Endothelial cell of umbilical vein (primary cell): ENCODE measurements at regions not wholly inside any gene's neighbourhood (a gene's known extent, or its start where the extent isn't known, plus 50 kb on each side); places are given as distances from the start of the nearest gene placed in this dataset.

Source experiments
- BruUV-seq: library from RNA; stranded (reverse); fragments of 400-500 nt; replicated peaks from 2 replicates; lab custom pipeline; 2021; lab: Mats Ljungman, UMichigan
- CTCF ChIA-PET: fragments of 300-600, 350-600 bp; sonication (Branson Sonifier 250); formaldehyde crosslinking; loops from one replicate; lab custom pipeline; 2021; ENCODE audit warnings: antibody characterized with exemption, inconsistent platforms; lab: Charles Lee
- POLR2A ChIA-PET: fragments of 300-600, 350-600 bp; sonication (Branson Sonifier 250); formaldehyde crosslinking; loops from one replicate; lab custom pipeline; 2021; ENCODE audit warnings: antibody characterized with exemption, inconsistent platforms; lab: Charles Lee
- DNase-seq: peaks from one replicate; pipeline ENCODE4 v3.0.0-alpha.2; 2011; ENCODE audit warnings: low read depth, low spot score
- FAIRE-seq: peaks from 2 replicates; lab custom pipeline; 2011; peaks lifted over from hg19 to GRCh38; lab: Jason Lieb, UNC
- H2AFZ ChIP-seq: 2 replicates; pipeline ENCODE4 v1.6.0; 2012; ENCODE audit warnings: low read depth, low read length, control low read depth, inconsistent platforms
- H3K27ac ChIP-seq: 2 replicates; pipeline ENCODE4 v1.5.1; 2011; ENCODE audit warnings: low read depth, mild to moderate bottlenecking, control low read depth, low read length, moderate library complexity; ENCODE audit not compliant: insufficient read depth
- H3K27me3 ChIP-seq, 2 experiments: 2 replicates each; pipeline versions ENCODE4 v1.6.0 to v1.6.1; 2011; ENCODE audit warnings: low read length in 2 of 2, mixed read lengths in 1 of 2; ENCODE audit not compliant: control insufficient read depth in 2 of 2, insufficient read depth in 2 of 2
- H3K36me3 ChIP-seq, 2 experiments: 2 replicates in 1 of 2; 3 replicates in 1 of 2; pipeline ENCODE4 v1.5.1; 2011; ENCODE audit warnings: low read length in 2 of 2, mild to moderate bottlenecking in 1 of 2, moderate library complexity in 1 of 2; ENCODE audit not compliant: control insufficient read depth in 2 of 2, insufficient read depth in 2 of 2; ENCODE audit errors: extremely low read depth in 1 of 2
- H3K4me1 ChIP-seq: 3 replicates; pipeline ENCODE4 v1.5.1; 2011; ENCODE audit warnings: mild to moderate bottlenecking, low read length; ENCODE audit not compliant: control insufficient read depth, insufficient read depth; ENCODE audit errors: extremely low read depth
- H3K4me2 ChIP-seq: 2 replicates; pipeline ENCODE4 v1.6.1; 2011; ENCODE audit warnings: low read length, control low read depth, mixed read lengths; ENCODE audit not compliant: insufficient read depth
- H3K4me3 ChIP-seq, 3 experiments: fragments of 200-600 bp in 1 of 3; sonication (generic), shearing (Covaris generic) in 1 of 3; replicated peaks in 1 of 3; 2 replicates each; pipeline ENCODE4 v1.5.1; 2011 to 2016; ENCODE audit warnings: control low read depth in 3 of 3, low read length in 3 of 3, mild to moderate bottlenecking in 2 of 3, inconsistent platforms in 1 of 3, low read depth in 1 of 3, moderate library complexity in 1 of 3; ENCODE audit not compliant: insufficient read depth in 1 of 3
- H3K79me2 ChIP-seq: 2 replicates; pipeline ENCODE4 v1.6.0; 2012; ENCODE audit warnings: low read length, inconsistent platforms; ENCODE audit not compliant: control insufficient read depth, insufficient read depth
- H3K9ac ChIP-seq: replicated peaks from 2 replicates; pipeline ENCODE3; 2011; ENCODE audit warnings: low read length, control low read depth; ENCODE audit not compliant: insufficient read depth; ENCODE audit errors: extremely low read depth
- H3K9me1 ChIP-seq: replicated peaks from 3 replicates; pipeline ENCODE4 v1.6.0; 2011; ENCODE audit warnings: mild to moderate bottlenecking, low read length; ENCODE audit not compliant: control insufficient read depth, insufficient read depth; ENCODE audit errors: extremely low read depth
- H3K9me3 ChIP-seq: replicated peaks from 2 replicates; pipeline ENCODE4 v1.5.1; 2012; ENCODE audit warnings: low read length, inconsistent platforms; ENCODE audit not compliant: control insufficient read depth, insufficient read depth
- H4K20me1 ChIP-seq: replicated peaks from 2 replicates; pipeline ENCODE3; 2011; ENCODE audit warnings: mild to moderate bottlenecking, low read length; ENCODE audit not compliant: control insufficient read depth, insufficient read depth; ENCODE audit errors: extremely low read depth
- EZH2 ChIP-seq: IDR thresholded peaks from 2 replicates; pipeline ENCODE4 v1.6.1; 2012; ENCODE audit warnings: borderline replicate concordance, low read depth, mild to moderate bottlenecking, moderate library complexity, low read length, inconsistent platforms; ENCODE audit not compliant: severe bottlenecking
- FOS ChIP-seq: IDR thresholded peaks from 2 replicates; pipeline ENCODE4 v1.6.1; 2011; ENCODE audit warnings: mild to moderate bottlenecking, low read length, moderate library complexity, borderline replicate concordance; ENCODE audit not compliant: insufficient read depth
- GATA2 ChIP-seq: IDR thresholded peaks from 2 replicates; pipeline ENCODE4 v1.7.0; 2011; ENCODE audit warnings: low read depth, mild to moderate bottlenecking, moderate library complexity, mixed read lengths, low read length; ENCODE audit not compliant: insufficient read length, insufficient read depth
- JUN ChIP-seq: IDR thresholded peaks from 2 replicates; pipeline ENCODE4 v1.6.1; 2011; ENCODE audit warnings: borderline replicate concordance, low read depth; ENCODE audit not compliant: insufficient read length, insufficient read depth
- MYC ChIP-seq: IDR thresholded peaks from one replicate; pipeline ENCODE4 v1.6.1; 2011; ENCODE audit warnings: mild to moderate bottlenecking, low read depth, low read length
- POLR2A ChIP-seq: IDR thresholded peaks from 2 replicates; pipeline ENCODE4 v1.6.1; 2012; ENCODE audit warnings: low read depth, mild to moderate bottlenecking, control low read depth, low read length
- POLR2AphosphoS5 ChIP-seq: IDR thresholded peaks from 2 replicates; pipeline ENCODE4 v1.6.1; 2012; ENCODE audit warnings: low read depth, mild to moderate bottlenecking, control low read depth, low read length, moderate library complexity; ENCODE audit not compliant: insufficient read depth
- dilution Hi-C: fragments of 300-500 bp; cut with MboI; formaldehyde crosslinking; loops from one replicate; pipeline ENCODE4 v1.15.0; 2019; ENCODE audit warnings: low sequenced_read_pairs; ENCODE audit not compliant: extremely low pct_ligation_motif_present
- intact Hi-C: fragments of 100-400 bp; cut with micrococcal nuclease; formaldehyde crosslinking; loops from one replicate; pipeline ENCODE4 v1.10.0; 2022
- TF ChIP-seq, protein P1 (sequence below): IDR thresholded peaks from 2 replicates; pipeline ENCODE4 v1.6.1; 2011; ENCODE audit not compliant: insufficient read depth, insufficient read length

DNA sequence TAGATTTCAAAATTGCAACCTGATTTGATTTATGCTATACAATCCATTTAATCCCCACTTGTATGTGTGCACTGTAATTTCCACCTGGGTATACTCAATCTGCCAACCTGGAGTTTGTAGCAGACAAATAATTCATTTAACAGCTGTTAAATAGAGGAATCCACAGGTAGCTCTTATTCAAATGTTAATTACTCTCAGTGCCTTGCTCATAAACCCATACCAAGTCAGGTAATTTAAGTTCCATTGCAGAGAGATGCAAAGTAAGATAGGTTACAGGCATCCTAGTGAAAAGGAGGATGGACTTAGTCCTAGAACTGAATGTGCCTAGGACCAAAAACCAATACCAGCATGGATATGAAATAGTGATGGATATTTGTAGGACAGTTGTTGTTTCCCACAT lies 674.2 kb downstream of the TBL1XR1 start:
- intact Hi-C loops (no loop called here), dilution Hi-C loops (no loop called here)
- H3K36me3 ChIP-seq, result no peaks in the 10 kb centered on the region
- no peak overlapping the region for H2AFZ ChIP-seq
- no peaks in the 10 kb centered on the region for H3K4me1 ChIP-seq
- no TSS peak for BruUV-seq
- CTCF ChIA-PET, result no interaction called here
- no peak for TF ChIP-seq GATA2
- TF ChIP-seq JUN, result no peak
- TF ChIP-seq, protein P1, sequence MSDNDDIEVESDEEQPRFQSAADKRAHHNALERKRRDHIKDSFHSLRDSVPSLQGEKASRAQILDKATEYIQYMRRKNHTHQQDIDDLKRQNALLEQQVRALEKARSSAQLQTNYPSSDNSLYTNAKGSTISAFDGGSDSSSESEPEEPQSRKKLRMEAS, result no peak
- TF ChIP-seq MYC, result no peak
- TF ChIP-seq EZH2, result no peak
- TF ChIP-seq POLR2A, result no peak
- TF ChIP-seq FOS, result no peak
- TF ChIP-seq POLR2AphosphoS5, result no peak
- H3K79me2 ChIP-seq, result no peaks in the 10 kb centered on the region
- no peak for DNase-seq
- no peak overlapping the region for H3K4me2 ChIP-seq
- H4K20me1 ChIP-seq, result no peaks in the 10 kb centered on the region
- no peak overlapping the region for H3K9ac ChIP-seq
- FAIRE-seq, result no peak
- no peak overlapping the region for H3K27ac ChIP-seq
- POLR2A ChIA-PET, result no interaction called here
- no peaks in the 10 kb centered on the region for H3K9me3 ChIP-seq
- H3K27me3 ChIP-seq, result no peaks in the 10 kb centered on the region
- H3K4me3 ChIP-seq, result no peak overlapping the region
- no peaks in the 10 kb centered on the region for H3K9me1 ChIP-seq

DNA sequence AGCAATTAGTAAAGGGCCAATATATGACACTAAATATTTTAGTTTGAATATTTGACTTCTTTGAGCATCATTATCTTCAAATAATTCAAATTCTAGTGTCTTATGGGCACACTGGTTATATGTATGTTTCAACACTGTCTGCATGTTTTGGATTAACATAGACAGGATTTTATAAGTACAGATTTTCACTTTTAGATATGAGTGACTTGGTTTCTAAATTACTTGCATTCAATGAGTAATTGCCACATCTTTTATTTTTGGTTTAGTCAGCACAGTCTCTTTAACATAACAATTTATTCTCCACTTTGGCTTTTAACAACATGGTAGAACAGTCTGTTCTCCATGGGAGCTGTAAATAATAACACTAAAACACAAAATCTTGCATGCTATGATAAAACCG lies 674.8 kb downstream of the TBL1XR1 start:
- intact Hi-C loops (no loop called here), dilution Hi-C loops (no loop called here)
- Histone ChIP-seq H3K27ac (no peak overlapping the region), H3K27me3 (no peaks in the 10 kb centered on the region), H3K9me1 (no peaks in the 10 kb centered on the region), H3K4me1 (no peaks in the 10 kb centered on the region), H3K9ac (no peak overlapping the region), H3K4me2 (no peak overlapping the region), H3K4me3 (no peak overlapping the region), H2AFZ (no peak overlapping the region), H4K20me1 (no peaks in the 10 kb centered on the region), H3K9me3 (no peaks in the 10 kb centered on the region), H3K36me3 (no peaks in the 10 kb centered on the region), H3K79me2 (no peaks in the 10 kb centered on the region)
- BruUV-seq, result no TSS peak
- no peak for DNase-seq
- FAIRE-seq, result no peak
- ChIA-PET CTCF (interaction anchor here (1.1 kb wide), 1 partner anchor 142 kb away, joined by 4 read pairs; no protein-coding TSS in a partner anchor), POLR2A (no interaction called here)
- TF ChIP-seq MYC, result no peak
